VCaP (cell line): ENCODE measurements at regions not wholly inside any gene's neighbourhood (a gene's known extent, or its start where the extent isn't known, plus 50 kb on each side); places are given as distances from the start of the nearest gene placed in this dataset.

Experiments used
- H3K27ac ChIP-seq: fragments of 450-650 bp; 2 replicates; pipeline ENCODE4 v1.5.1; 2017
- CTCF ChIP-seq: fragments of 450-650 bp; conservative IDR thresholded peaks from 2 replicates; pipeline ENCODE4 v1.5.1; 2017; ENCODE audit warnings: mild to moderate bottlenecking, moderate library complexity

GRCh38 chr5:4212981-4213819, 617.6 kb downstream of the IRX1 start:
- no peak for TF ChIP-seq CTCF
- no peak overlapping the region for H3K27ac ChIP-seq

DNA sequence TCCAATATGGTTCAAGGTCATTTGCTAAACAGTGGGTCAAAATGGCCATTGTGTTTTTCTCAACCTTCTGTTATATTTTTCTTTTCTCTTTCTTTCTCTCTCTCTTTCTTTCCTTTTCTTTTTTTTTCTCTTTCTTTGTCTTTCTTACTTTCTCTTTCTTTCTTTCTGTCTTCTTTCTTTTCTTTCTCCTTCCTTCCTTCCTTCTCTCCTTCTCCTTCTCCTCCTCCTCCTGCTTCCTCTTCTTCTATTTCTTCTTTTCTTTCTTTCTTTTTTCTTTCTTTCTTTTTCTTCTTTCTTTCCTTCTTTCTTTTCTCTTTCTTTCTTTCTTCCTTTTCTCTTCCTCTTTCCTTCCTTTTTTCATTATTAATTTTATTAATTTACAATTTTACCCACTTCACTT, 619.5 kb downstream of the IRX1 start:
- no peak overlapping the region for H3K27ac ChIP-seq
- no peak for TF ChIP-seq CTCF

DNA sequence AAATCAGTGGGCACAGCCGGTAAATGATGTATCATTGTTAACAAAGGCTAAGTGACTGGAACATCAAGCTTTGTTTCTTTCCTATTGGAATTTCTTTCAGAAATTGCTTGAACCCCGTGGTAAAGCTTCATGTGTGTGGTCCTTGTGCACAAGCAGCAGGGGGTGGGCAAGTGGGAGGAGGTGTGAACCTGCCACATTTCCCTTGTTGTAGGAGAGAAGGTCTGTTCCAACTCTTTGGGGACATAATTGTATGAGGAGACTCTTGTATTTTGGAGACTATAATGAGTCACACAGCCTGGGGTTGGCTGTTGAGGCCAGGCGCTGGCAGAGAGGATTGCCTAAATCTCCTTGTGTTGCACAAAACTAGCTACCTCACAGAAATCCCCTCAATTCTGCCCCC, 620.5 kb downstream of the IRX1 start:
- TF ChIP-seq CTCF: no peak
- H3K27ac ChIP-seq: no peak overlapping the region

- no peak overlapping the region for H3K27ac ChIP-seq
- TF ChIP-seq CTCF: no peak
Observed at GRCh38 chr5:4220016-4220415, 624.4 kb downstream of the IRX1 start.

DNA sequence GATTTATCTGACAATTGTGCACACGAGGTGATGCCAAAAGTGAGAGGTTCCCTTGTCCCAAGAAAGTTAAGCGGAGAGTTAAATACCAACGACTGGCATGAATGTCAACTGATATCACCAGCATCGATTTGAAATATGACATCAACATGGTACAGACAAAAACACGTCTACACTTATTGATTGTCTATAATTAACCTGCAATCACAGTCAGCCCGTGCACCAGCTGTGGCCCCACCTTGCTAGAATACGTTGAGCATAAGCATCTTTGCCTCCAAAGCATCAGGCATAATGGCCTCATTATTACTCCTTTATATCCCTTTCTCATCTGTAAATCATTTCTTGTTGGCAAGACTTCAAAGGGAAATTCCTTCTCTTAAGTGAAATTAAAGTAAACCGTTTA, 625.4 kb downstream of the IRX1 start:
- no peak overlapping the region for H3K27ac ChIP-seq
- no peak for TF ChIP-seq CTCF

- TF ChIP-seq CTCF: no peak
- no peak overlapping the region for H3K27ac ChIP-seq
Observed at GRCh38 chr5:4222147-4222546, 626.5 kb downstream of the IRX1 start.

DNA sequence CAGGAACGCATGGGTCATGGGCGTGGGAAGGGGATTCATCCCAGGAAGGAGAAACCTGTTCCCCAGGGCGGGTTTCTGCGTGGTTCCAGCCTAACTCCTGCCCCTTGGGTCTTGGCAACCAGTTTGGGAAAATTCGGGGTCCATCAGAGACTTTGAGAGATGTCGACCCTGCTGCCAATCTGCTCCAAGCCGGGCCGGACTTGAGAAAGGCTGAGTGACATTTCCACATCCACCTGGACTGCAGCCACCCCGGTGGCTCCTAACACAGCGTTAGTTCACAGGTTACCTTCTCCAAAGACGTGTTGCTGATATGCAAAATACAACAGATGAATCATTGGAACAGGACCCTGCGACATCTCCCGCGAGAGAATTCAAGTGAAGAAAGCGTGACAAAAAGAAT, 627.2 kb downstream of the IRX1 start:
- H3K27ac ChIP-seq: no peak overlapping the region
- TF ChIP-seq CTCF: no peak
